HG02623 (cell line): ENCODE measurements at regions not wholly inside any gene's neighbourhood (a gene's known extent, or its start where the extent isn't known, plus 50 kb on each side); places are given as distances from the start of the nearest gene placed in this dataset.
"Not testable (repeated sequence)": the region's sequence is repeated elsewhere in the genome, so short reads cannot be mapped to it uniquely, and the experiment has no call there.

Experiments used
- ATAC-seq: cut with Tn5 transposase; IDR thresholded peaks from one replicate; pipeline ENCODE4 v1.9.1; 2021; ENCODE audit warnings: moderate library complexity; ENCODE audit not compliant: unreplicated experiment

- not testable (repeated sequence) for ATAC-seq
These were observed 4428.0 kb upstream of the TPTE start for GRCh38 chr21:6093419-6093818.

GRCh38 chr21:6093870-6094269, 4427.5 kb upstream of the TPTE start:
- not testable (repeated sequence) for ATAC-seq

- ATAC-seq, result not testable (repeated sequence)
These were observed 4426.1 kb upstream of the TPTE start for GRCh38 chr21:6095304-6095703.

- not testable (repeated sequence) for ATAC-seq
These were observed 4424.6 kb upstream of the TPTE start for GRCh38 chr21:6096560-6097424.

- ATAC-seq, result not testable (repeated sequence)
These were observed 4423.6 kb upstream of the TPTE start for GRCh38 chr21:6097736-6098135.

- not testable (repeated sequence) for ATAC-seq
These were observed 4423.0 kb upstream of the TPTE start for GRCh38 chr21:6098191-6098935.

GRCh38 chr21:6101588-6101987, 4419.8 kb upstream of the TPTE start:
- ATAC-seq, result not testable (repeated sequence)

- not testable (repeated sequence) for ATAC-seq
These were observed 4416.8 kb upstream of the TPTE start for GRCh38 chr21:6104546-6104945.

- not testable (repeated sequence) for ATAC-seq
These were observed 4414.5 kb upstream of the TPTE start for GRCh38 chr21:6106686-6107567.

GRCh38 chr21:6108894-6109293, 4412.5 kb upstream of the TPTE start:
- not testable (repeated sequence) for ATAC-seq

GRCh38 chr21:6109774-6110173, 4411.6 kb upstream of the TPTE start:
- not testable (repeated sequence) for ATAC-seq

- peak; percentile 82 for ATAC-seq
These were observed 4410.6 kb upstream of the TPTE start for GRCh38 chr21:6110716-6111343.

GRCh38 chr21:6111354-6111753, 4410.0 kb upstream of the TPTE start:
- not testable (repeated sequence) for ATAC-seq

GRCh38 chr21:6118336-6118735, 4403.0 kb upstream of the TPTE start:
- ATAC-seq, result not testable (repeated sequence)

- ATAC-seq, result not testable (repeated sequence)
These were observed 4400.5 kb upstream of the TPTE start for GRCh38 chr21:6120863-6121262.

GRCh38 chr21:6122629-6123028, 4398.8 kb upstream of the TPTE start:
- ATAC-seq, result not testable (repeated sequence)

GRCh38 chr21:6123224-6123623, 4398.2 kb upstream of the TPTE start:
- not testable (repeated sequence) for ATAC-seq

GRCh38 chr21:6125549-6126240, 4395.7 kb upstream of the TPTE start:
- not testable (repeated sequence) for ATAC-seq

- not testable (repeated sequence) for ATAC-seq
These were observed 4394.2 kb upstream of the TPTE start for GRCh38 chr21:6126976-6127732.
